ENCODE measurements at regions not wholly inside any gene's neighbourhood (a gene's known extent, or its start where the extent isn't known, plus 50 kb on each side); places are given as distances from the start of the nearest gene placed in this dataset.

GRCh38 chr5:99621772-99622681 lies 693.2 kb upstream of the CHD1 start:
- DNase-seq (ENCODE audit: low spot score) = no peak
- TF ChIP-seq CTCF (IDR thresholded peaks at IDR 0.05; ENCODE audit: extremely low read depth, missing control alignments) = no peak

GRCh38 chr5:99617335-99617734 lies 688.5 kb upstream of the CHD1 start:
- no peak for TF ChIP-seq CTCF (IDR thresholded peaks at IDR 0.05; ENCODE audit: extremely low read depth, missing control alignments)
- DNase-seq (ENCODE audit: low spot score) = no peak

GRCh38 chr5:99614888-99615287 lies 686.1 kb upstream of the CHD1 start:
- TF ChIP-seq CTCF (IDR thresholded peaks at IDR 0.05; ENCODE audit: extremely low read depth, missing control alignments) = no peak
- no peak for DNase-seq (ENCODE audit: low spot score)

GRCh38 chr5:99607124-99607523 lies 678.3 kb upstream of the CHD1 start:
- TF ChIP-seq CTCF (IDR thresholded peaks at IDR 0.05; ENCODE audit: extremely low read depth, missing control alignments) = no peak
- no peak for DNase-seq (ENCODE audit: low spot score)

GRCh38 chr5:99605904-99606303 lies 677.1 kb upstream of the CHD1 start:
- TF ChIP-seq CTCF (IDR thresholded peaks at IDR 0.05; ENCODE audit: extremely low read depth, missing control alignments) = no peak
- DNase-seq (ENCODE audit: low spot score) = no peak

- TF ChIP-seq CTCF (IDR thresholded peaks at IDR 0.05; ENCODE audit: extremely low read depth, missing control alignments) = no peak
- DNase-seq (ENCODE audit: low spot score) = no peak
These were observed 672.1 kb upstream of the CHD1 start for GRCh38 chr5:99600952-99601351.

GRCh38 chr5:99590806-99591205 lies 662.0 kb upstream of the CHD1 start:
- DNase-seq (ENCODE audit: low spot score) = no peak
- TF ChIP-seq CTCF (IDR thresholded peaks at IDR 0.05; ENCODE audit: extremely low read depth, missing control alignments) = no peak

All from GM20000 (cell line).